GM23338 (cell line): ENCODE measurements at regions not wholly inside any gene's neighbourhood (a gene's known extent, or its start where the extent isn't known, plus 50 kb on each side); places are given as distances from the start of the nearest gene placed in this dataset.

Source experiments
- EZH2 ChIP-seq: fragments of 200-600 bp; sonication (generic); IDR thresholded peaks from one replicate; pipeline ENCODE4 v1.8.0; 2017; ENCODE audit warnings: antibody characterized with exemption, mild to moderate bottlenecking, low read depth; ENCODE audit not compliant: unreplicated experiment
- EZH2phosphoT487 ChIP-seq: fragments of 200-600 bp; sonication (generic); IDR thresholded peaks from one replicate; pipeline ENCODE4 v1.8.1; 2018; ENCODE audit warnings: antibody characterized with exemption; ENCODE audit not compliant: unreplicated experiment
- POLR2AphosphoS5 ChIP-seq: IDR thresholded peaks from 2 replicates; pipeline ENCODE4 v1.6.1; 2016; ENCODE audit warnings: antibody characterized with exemption, low read depth
- TF ChIP-seq, protein P1 (sequence below): fragments of 250-450 bp; sonication (Bioruptor Pico); IDR thresholded peaks from 2 replicates; pipeline ENCODE4 v1.5.0; 2020; ENCODE audit warnings: mild to moderate bottlenecking, moderate library complexity
- TF ChIP-seq, protein P2 (sequence below): IDR thresholded peaks from one replicate; pipeline ENCODE4 v1.6.1; 2018; ENCODE audit warnings: antibody characterized with exemption; ENCODE audit not compliant: unreplicated experiment
- TF ChIP-seq, protein P3 (sequence below), 2 experiments: fragments of 200-600 bp in 1 of 2; sonication (generic) in 1 of 2; conservative IDR thresholded peaks; 2 replicates each; pipeline versions ENCODE4 v1.5.1 to v1.6.1; 2016 to 2017; ENCODE audit warnings: antibody characterized with exemption in 2 of 2, low read depth in 2 of 2, mild to moderate bottlenecking in 2 of 2, moderate library complexity in 1 of 2

DNA sequence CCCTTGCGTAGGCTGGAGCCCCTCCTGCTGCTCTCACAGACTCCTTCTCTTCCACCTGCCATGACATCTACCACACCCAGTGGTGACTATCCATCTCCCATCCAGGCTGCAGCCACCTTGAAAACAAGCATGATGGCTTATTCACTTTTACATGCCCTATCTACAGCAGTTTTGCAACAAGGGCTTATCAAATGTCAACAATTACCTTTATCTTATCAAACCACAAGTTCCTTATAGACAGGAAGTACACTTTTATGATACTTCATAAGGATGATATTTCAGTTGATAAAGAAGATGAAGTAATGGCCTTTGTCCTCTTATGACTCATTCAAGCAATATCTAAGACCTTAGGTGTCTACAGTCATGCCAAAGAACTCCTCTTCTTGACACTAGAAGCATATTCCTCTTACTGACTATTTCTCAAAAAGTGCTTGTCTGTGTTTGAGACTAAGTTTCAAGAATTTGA is 125.3 kb upstream of the SPRED1 start (continued):
- TF ChIP-seq, protein P1, sequence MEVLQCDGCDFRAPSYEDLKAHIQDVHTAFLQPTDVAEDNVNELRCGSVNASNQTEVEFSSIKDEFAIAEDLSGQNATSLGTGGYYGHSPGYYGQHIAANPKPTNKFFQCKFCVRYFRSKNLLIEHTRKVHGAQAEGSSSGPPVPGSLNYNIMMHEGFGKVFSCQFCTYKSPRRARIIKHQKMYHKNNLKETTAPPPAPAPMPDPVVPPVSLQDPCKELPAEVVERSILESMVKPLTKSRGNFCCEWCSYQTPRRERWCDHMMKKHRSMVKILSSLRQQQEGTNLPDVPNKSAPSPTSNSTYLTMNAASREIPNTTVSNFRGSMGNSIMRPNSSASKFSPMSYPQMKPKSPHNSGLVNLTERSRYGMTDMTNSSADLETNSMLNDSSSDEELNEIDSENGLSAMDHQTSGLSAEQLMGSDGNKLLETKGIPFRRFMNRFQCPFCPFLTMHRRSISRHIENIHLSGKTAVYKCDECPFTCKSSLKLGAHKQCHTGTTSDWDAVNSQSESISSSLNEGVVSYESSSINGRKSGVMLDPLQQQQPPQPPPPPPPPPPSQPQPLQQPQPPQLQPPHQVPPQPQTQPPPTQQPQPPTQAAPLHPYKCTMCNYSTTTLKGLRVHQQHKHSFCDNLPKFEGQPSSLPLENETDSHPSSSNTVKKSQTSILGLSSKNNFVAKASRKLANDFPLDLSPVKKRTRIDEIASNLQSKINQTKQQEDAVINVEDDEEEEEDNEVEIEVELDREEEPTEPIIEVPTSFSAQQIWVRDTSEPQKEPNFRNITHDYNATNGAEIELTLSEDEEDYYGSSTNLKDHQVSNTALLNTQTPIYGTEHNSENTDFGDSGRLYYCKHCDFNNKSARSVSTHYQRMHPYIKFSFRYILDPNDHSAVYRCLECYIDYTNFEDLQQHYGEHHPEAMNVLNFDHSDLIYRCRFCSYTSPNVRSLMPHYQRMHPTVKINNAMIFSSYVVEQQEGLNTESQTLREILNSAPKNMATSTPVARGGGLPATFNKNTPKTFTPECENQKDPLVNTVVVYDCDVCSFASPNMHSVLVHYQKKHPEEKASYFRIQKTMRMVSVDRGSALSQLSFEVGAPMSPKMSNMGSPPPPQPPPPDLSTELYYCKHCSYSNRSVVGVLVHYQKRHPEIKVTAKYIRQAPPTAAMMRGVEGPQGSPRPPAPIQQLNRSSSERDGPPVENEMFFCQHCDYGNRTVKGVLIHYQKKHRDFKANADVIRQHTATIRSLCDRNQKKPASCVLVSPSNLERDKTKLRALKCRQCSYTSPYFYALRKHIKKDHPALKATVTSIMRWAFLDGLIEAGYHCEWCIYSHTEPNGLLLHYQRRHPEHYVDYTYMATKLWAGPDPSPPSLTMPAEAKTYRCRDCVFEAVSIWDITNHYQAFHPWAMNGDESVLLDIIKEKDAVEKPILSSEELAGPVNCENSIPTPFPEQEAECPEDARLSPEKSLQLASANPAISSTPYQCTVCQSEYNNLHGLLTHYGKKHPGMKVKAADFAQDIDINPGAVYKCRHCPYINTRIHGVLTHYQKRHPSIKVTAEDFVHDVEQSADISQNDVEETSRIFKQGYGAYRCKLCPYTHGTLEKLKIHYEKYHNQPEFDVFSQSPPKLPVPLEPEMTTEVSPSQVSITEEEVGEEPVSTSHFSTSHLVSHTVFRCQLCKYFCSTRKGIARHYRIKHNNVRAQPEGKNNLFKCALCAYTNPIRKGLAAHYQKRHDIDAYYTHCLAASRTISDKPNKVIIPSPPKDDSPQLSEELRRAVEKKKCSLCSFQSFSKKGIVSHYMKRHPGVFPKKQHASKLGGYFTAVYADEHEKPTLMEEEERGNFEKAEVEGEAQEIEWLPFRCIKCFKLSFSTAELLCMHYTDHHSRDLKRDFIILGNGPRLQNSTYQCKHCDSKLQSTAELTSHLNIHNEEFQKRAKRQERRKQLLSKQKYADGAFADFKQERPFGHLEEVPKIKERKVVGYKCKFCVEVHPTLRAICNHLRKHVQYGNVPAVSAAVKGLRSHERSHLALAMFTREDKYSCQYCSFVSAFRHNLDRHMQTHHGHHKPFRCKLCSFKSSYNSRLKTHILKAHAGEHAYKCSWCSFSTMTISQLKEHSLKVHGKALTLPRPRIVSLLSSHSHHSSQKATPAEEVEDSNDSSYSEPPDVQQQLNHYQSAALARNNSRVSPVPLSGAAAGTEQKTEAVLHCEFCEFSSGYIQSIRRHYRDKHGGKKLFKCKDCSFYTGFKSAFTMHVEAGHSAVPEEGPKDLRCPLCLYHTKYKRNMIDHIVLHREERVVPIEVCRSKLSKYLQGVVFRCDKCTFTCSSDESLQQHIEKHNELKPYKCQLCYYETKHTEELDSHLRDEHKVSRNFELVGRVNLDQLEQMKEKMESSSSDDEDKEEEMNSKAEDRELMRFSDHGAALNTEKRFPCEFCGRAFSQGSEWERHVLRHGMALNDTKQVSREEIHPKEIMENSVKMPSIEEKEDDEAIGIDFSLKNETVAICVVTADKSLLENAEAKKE, result no peak
- TF ChIP-seq, protein P2, sequence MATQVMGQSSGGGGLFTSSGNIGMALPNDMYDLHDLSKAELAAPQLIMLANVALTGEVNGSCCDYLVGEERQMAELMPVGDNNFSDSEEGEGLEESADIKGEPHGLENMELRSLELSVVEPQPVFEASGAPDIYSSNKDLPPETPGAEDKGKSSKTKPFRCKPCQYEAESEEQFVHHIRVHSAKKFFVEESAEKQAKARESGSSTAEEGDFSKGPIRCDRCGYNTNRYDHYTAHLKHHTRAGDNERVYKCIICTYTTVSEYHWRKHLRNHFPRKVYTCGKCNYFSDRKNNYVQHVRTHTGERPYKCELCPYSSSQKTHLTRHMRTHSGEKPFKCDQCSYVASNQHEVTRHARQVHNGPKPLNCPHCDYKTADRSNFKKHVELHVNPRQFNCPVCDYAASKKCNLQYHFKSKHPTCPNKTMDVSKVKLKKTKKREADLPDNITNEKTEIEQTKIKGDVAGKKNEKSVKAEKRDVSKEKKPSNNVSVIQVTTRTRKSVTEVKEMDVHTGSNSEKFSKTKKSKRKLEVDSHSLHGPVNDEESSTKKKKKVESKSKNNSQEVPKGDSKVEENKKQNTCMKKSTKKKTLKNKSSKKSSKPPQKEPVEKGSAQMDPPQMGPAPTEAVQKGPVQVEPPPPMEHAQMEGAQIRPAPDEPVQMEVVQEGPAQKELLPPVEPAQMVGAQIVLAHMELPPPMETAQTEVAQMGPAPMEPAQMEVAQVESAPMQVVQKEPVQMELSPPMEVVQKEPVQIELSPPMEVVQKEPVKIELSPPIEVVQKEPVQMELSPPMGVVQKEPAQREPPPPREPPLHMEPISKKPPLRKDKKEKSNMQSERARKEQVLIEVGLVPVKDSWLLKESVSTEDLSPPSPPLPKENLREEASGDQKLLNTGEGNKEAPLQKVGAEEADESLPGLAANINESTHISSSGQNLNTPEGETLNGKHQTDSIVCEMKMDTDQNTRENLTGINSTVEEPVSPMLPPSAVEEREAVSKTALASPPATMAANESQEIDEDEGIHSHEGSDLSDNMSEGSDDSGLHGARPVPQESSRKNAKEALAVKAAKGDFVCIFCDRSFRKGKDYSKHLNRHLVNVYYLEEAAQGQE, result no peak
- TF ChIP-seq EZH2, result no peak
- TF ChIP-seq POLR2AphosphoS5, result no peak
- no peak for TF ChIP-seq EZH2phosphoT487
- TF ChIP-seq, protein P3, sequence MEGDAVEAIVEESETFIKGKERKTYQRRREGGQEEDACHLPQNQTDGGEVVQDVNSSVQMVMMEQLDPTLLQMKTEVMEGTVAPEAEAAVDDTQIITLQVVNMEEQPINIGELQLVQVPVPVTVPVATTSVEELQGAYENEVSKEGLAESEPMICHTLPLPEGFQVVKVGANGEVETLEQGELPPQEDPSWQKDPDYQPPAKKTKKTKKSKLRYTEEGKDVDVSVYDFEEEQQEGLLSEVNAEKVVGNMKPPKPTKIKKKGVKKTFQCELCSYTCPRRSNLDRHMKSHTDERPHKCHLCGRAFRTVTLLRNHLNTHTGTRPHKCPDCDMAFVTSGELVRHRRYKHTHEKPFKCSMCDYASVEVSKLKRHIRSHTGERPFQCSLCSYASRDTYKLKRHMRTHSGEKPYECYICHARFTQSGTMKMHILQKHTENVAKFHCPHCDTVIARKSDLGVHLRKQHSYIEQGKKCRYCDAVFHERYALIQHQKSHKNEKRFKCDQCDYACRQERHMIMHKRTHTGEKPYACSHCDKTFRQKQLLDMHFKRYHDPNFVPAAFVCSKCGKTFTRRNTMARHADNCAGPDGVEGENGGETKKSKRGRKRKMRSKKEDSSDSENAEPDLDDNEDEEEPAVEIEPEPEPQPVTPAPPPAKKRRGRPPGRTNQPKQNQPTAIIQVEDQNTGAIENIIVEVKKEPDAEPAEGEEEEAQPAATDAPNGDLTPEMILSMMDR (conservative IDR thresholded peaks at IDR 0.05; ENCODE audit: low read depth in 2 of 2), result no peak
